GM18951 (cell line): ENCODE measurements at regions not wholly inside any gene's neighbourhood (a gene's known extent, or its start where the extent isn't known, plus 50 kb on each side); places are given as distances from the start of the nearest gene placed in this dataset.

Source experiments
- POLR2A ChIP-seq: IDR thresholded peaks from 4 replicates; pipeline ENCODE4 v1.6.1; 2011; ENCODE audit warnings: mild to moderate bottlenecking; ENCODE audit not compliant: insufficient read length, insufficient read depth; ENCODE audit errors: extremely low read depth
- in situ Hi-C: fragments of 300-500 bp; cut with MboI; formaldehyde crosslinking; loops from one replicate; pipeline ENCODE4 v1.12.0; 2022; ENCODE audit warnings: low sequenced_read_pairs, mixed read lengths, inconsistent platforms; ENCODE audit not compliant: unreplicated experiment

GRCh38 chr11:115776916-115777315, 272.7 kb upstream of the CADM1 start:
- in situ Hi-C loops: no loop called here
- TF ChIP-seq POLR2A: no peak

- in situ Hi-C loops: no loop called here
- TF ChIP-seq POLR2A: no peak
Measured at GRCh38 chr11:115775846-115776245, 271.6 kb upstream of the CADM1 start.

- TF ChIP-seq POLR2A: no peak
- in situ Hi-C loops: no loop called here
Measured at GRCh38 chr11:115774756-115775155, 270.5 kb upstream of the CADM1 start.

- in situ Hi-C loops: no loop called here
- TF ChIP-seq POLR2A: no peak
Measured at GRCh38 chr11:115769891-115770290, 265.7 kb upstream of the CADM1 start.

- in situ Hi-C loops: no loop called here
- no peak for TF ChIP-seq POLR2A
Measured at GRCh38 chr11:115767883-115768282, 263.7 kb upstream of the CADM1 start.

- in situ Hi-C loops: no loop called here
- TF ChIP-seq POLR2A: no peak
Measured at GRCh38 chr11:115767047-115767802, 263.0 kb upstream of the CADM1 start.

GRCh38 chr11:115766561-115766960, 262.3 kb upstream of the CADM1 start:
- in situ Hi-C loops: no loop called here
- no peak for TF ChIP-seq POLR2A

- in situ Hi-C loops: no loop called here
- no peak for TF ChIP-seq POLR2A
Measured at GRCh38 chr11:115765803-115766239, 261.6 kb upstream of the CADM1 start.

GRCh38 chr11:115764176-115764575, 260.0 kb upstream of the CADM1 start:
- in situ Hi-C loops: no loop called here
- TF ChIP-seq POLR2A: no peak

GRCh38 chr11:115761817-115762216, 257.6 kb upstream of the CADM1 start:
- no peak for TF ChIP-seq POLR2A
- in situ Hi-C loops: no loop called here

GRCh38 chr11:115761348-115761747, 257.1 kb upstream of the CADM1 start:
- in situ Hi-C loops: no loop called here
- TF ChIP-seq POLR2A: no peak

- in situ Hi-C loops: no loop called here
- TF ChIP-seq POLR2A: no peak
Measured at GRCh38 chr11:115760461-115761320, 256.5 kb upstream of the CADM1 start.

GRCh38 chr11:115759622-115760460, 255.6 kb upstream of the CADM1 start:
- no peak for TF ChIP-seq POLR2A
- in situ Hi-C loops: no loop called here
